Mesenchymal stem cell (in vitro differentiated cells and primary cell): ENCODE measurements at regions not wholly inside any gene's neighbourhood (a gene's known extent, or its start where the extent isn't known, plus 50 kb on each side); places are given as distances from the start of the nearest gene placed in this dataset.

Experiments used
- DNase-seq: peaks from one replicate; pipeline ENCODE4 v3.0.0-alpha.2; 2013
- H2AFZ ChIP-seq: one replicate; pipeline ENCODE4 v1.6.1; 2013; ENCODE audit warnings: low read depth, mild to moderate bottlenecking, control low read depth, inconsistent platforms, low read length, moderate library complexity
- H2AK5ac ChIP-seq: 2 replicates; pipeline ENCODE4 v1.6.1; 2013; ENCODE audit warnings: low read length, moderate library complexity, mild to moderate bottlenecking, inconsistent platforms; ENCODE audit not compliant: severe bottlenecking
- H2BK120ac ChIP-seq: one replicate; pipeline ENCODE4 v1.6.1; 2013; ENCODE audit warnings: low read depth, mild to moderate bottlenecking, inconsistent platforms, low read length, moderate library complexity
- H2BK12ac ChIP-seq, 2 experiments: one replicate each; pipeline ENCODE4 v1.6.1; 2013; ENCODE audit warnings: inconsistent platforms in 2 of 2, low read length in 2 of 2, mild to moderate bottlenecking in 2 of 2, moderate library complexity in 2 of 2, control low read depth in 1 of 2
- H2BK15ac ChIP-seq: one replicate; pipeline ENCODE4 v1.6.1; 2013; ENCODE audit warnings: mild to moderate bottlenecking, low read depth, inconsistent platforms; ENCODE audit not compliant: poor library complexity, severe bottlenecking
- H2BK5ac ChIP-seq: 2 replicates; pipeline ENCODE4 v1.6.1; 2013; ENCODE audit warnings: low read depth, mild to moderate bottlenecking, low read length, control low read depth, inconsistent platforms; ENCODE audit not compliant: poor library complexity, severe bottlenecking
- H3K14ac ChIP-seq, 2 experiments: one replicate each; pipeline ENCODE4 v1.6.1; 2013; ENCODE audit warnings: inconsistent platforms in 2 of 2, low read length in 2 of 2, control low read depth in 1 of 2, mild to moderate bottlenecking in 1 of 2, moderate library complexity in 1 of 2
- H3K18ac ChIP-seq, 2 experiments: one replicate each; pipeline ENCODE4 v1.6.1; 2013; ENCODE audit warnings: inconsistent platforms in 2 of 2, low read length in 2 of 2, control low read depth in 1 of 2, low read depth in 1 of 2, mild to moderate bottlenecking in 1 of 2
- H3K23ac ChIP-seq, 2 experiments: one replicate each; pipeline ENCODE4 v1.6.1; 2013; ENCODE audit warnings: inconsistent platforms in 2 of 2, low read length in 2 of 2, mild to moderate bottlenecking in 2 of 2, moderate library complexity in 2 of 2, control low read depth in 1 of 2
- H3K27ac ChIP-seq: 2 replicates; pipeline ENCODE4 v1.5.1; 2013; ENCODE audit warnings: mild to moderate bottlenecking, moderate library complexity, low read length, control low read depth, inconsistent platforms; ENCODE audit not compliant: poor library complexity, severe bottlenecking
- H3K27me3 ChIP-seq, 2 experiments: 2 replicates each; pipeline versions ENCODE4 v1.6.1 to v1.7.0; 2013; ENCODE audit warnings: low read length in 2 of 2, mild to moderate bottlenecking in 2 of 2, moderate library complexity in 2 of 2, control low read depth in 1 of 2, inconsistent platforms in 1 of 2; ENCODE audit not compliant: control insufficient read depth in 1 of 2, insufficient read depth in 1 of 2
- H3K36me3 ChIP-seq, 2 experiments: 2 replicates each; pipeline versions ENCODE4 v1.6.1 to v1.7.0; 2013; ENCODE audit warnings: low read length in 2 of 2, control low read depth in 1 of 2, inconsistent platforms in 1 of 2, low read depth in 1 of 2, mild to moderate bottlenecking in 1 of 2; ENCODE audit not compliant: insufficient read depth in 2 of 2, control insufficient read depth in 1 of 2
- H3K4ac ChIP-seq, 2 experiments: one replicate each; pipeline ENCODE4 v1.6.1; 2013; ENCODE audit warnings: inconsistent platforms in 2 of 2, low read length in 2 of 2, mild to moderate bottlenecking in 2 of 2, moderate library complexity in 2 of 2, control low read depth in 1 of 2, low read depth in 1 of 2
- H3K4me1 ChIP-seq: 2 replicates; pipeline ENCODE4 v1.6.1; 2013; ENCODE audit warnings: low read depth, low read length, control low read depth; ENCODE audit not compliant: control insufficient read depth, insufficient read depth
- H3K4me2 ChIP-seq: 2 replicates; pipeline ENCODE4 v1.6.1; 2013; ENCODE audit warnings: low read length, mild to moderate bottlenecking, inconsistent platforms; ENCODE audit not compliant: poor library complexity, severe bottlenecking
- H3K4me3 ChIP-seq, 2 experiments: 2 replicates each; pipeline versions ENCODE4 v1.5.1 to v1.7.0; 2013; ENCODE audit warnings: low read length in 2 of 2, mild to moderate bottlenecking in 2 of 2, control low read depth in 1 of 2, low read depth in 1 of 2; ENCODE audit not compliant: insufficient read depth in 1 of 2
- H3K79me1 ChIP-seq: replicated peaks from 2 replicates; pipeline ENCODE4 v1.6.1; 2013; ENCODE audit warnings: mild to moderate bottlenecking, control low read depth, low read length, inconsistent platforms; ENCODE audit not compliant: poor library complexity, severe bottlenecking
- H3K9ac ChIP-seq: 2 replicates; pipeline ENCODE4 v1.7.0; 2013; ENCODE audit warnings: mild to moderate bottlenecking, low read length, moderate library complexity
- H3K9me3 ChIP-seq: 2 replicates; pipeline ENCODE4 v1.7.0; 2013; ENCODE audit warnings: mild to moderate bottlenecking, low read length; ENCODE audit not compliant: control insufficient read depth
- H4K8ac ChIP-seq: one replicate; pipeline ENCODE4 v1.6.1; 2013; ENCODE audit warnings: inconsistent platforms, mild to moderate bottlenecking, low read length, moderate library complexity
- H4K91ac ChIP-seq: one replicate; pipeline ENCODE4 v1.6.1; 2013; ENCODE audit warnings: mild to moderate bottlenecking, low read length, inconsistent platforms
- WGBS: methylation state at CpG from one replicate; pipeline ENCODE4 v1.1.7; 2013; ENCODE audit warnings: mixed read lengths; 5-methylcytosine and 5-hydroxymethylcytosine counted together

DNA sequence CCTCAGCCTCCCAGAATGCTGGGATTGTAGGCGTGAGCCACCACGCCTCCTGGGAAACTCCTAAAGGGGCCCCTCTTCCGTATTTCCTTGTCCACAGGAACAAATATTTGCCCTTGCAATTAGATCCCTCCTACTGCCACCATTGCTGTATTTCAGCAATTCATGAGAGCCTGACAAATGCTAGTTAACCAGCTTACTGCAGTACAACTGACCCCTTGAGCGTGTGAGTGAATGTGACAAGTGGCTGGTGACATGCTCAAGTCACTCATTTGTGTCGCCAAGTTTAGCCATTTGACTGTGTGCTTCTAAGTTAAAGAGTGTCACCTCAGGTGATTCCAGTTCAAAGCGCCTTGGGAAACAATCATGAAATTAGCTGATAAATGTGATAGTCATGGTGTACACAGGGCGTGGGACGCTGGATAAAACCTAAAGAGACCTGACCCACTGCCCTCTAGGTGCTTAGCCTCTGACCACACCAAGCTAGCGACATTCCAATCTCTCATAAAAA lies 56.1 kb upstream of the MAP1LC3B2 start:
- no peaks in the 10 kb centered on the region for H3K36me3 ChIP-seq
- no peak overlapping the region for H4K8ac ChIP-seq
- H3K4ac ChIP-seq, result no peak overlapping the region
- H3K4me2 ChIP-seq, result no peak overlapping the region
- no peak overlapping the region for H4K91ac ChIP-seq
- H3K9me3 ChIP-seq, result no peaks in the 10 kb centered on the region
- H3K4me3 ChIP-seq, result no peak overlapping the region
- H2BK12ac ChIP-seq, result no peak overlapping the region
- no peak overlapping the region for H3K27ac ChIP-seq
- no peak overlapping the region for H2AFZ ChIP-seq
- no peaks in the 10 kb centered on the region for H3K27me3 ChIP-seq
- no peak overlapping the region for H3K23ac ChIP-seq
- H2AK5ac ChIP-seq, result no peak overlapping the region
- no peak overlapping the region for H2BK120ac ChIP-seq
- H2BK15ac ChIP-seq, result no peak overlapping the region
- DNase-seq, result no peak
- no peak overlapping the region for H2BK5ac ChIP-seq
- H3K14ac ChIP-seq, result no peak overlapping the region
- WGBS, result 95% methylated on average over 9 of the region's 9 CpGs
- no peaks in the 10 kb centered on the region for H3K79me1 ChIP-seq
- H3K9ac ChIP-seq, result no peak overlapping the region
- H3K4me1 ChIP-seq, result peaks cover 10% of the 10 kb centered on the region
- H3K18ac ChIP-seq, result no peak overlapping the region

DNA sequence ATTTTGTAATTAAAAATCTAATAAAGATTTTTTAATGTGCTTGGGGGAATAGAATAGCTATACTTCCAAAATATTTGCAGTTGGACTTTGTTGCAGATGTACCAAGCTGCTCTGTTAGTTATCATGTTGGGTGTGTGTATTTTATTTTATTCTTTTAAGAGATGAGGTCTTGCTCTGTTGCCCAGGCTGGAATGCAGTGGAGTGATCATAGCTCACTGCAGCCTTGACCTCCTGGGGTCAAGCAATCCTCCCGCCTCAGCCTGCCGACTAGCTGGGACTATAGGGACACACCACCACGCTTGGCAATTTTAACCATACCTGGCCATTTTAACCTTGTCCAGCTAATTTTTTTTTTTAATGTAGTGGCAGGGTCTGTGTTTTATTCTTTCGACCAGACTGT lies 54.7 kb upstream of the MAP1LC3B2 start:
- no peak overlapping the region for H3K4me2 ChIP-seq
- no peak overlapping the region for H3K18ac ChIP-seq
- no peak overlapping the region for H2AFZ ChIP-seq
- WGBS, result 77% methylated on average over 3 of the region's 4 CpGs
- H3K4me3 ChIP-seq, result no peak overlapping the region
- H3K9ac ChIP-seq, result no peak overlapping the region
- H3K4ac ChIP-seq, result no peak overlapping the region
- H3K14ac ChIP-seq, result no peak overlapping the region
- H4K91ac ChIP-seq, result no peak overlapping the region
- no peaks in the 10 kb centered on the region for H3K27me3 ChIP-seq
- H2BK5ac ChIP-seq, result no peak overlapping the region
- no peak overlapping the region for H2BK120ac ChIP-seq
- no peak for DNase-seq
- H3K27ac ChIP-seq, result no peak overlapping the region
- H3K4me1 ChIP-seq, result peaks cover 16% of the 10 kb centered on the region
- H3K9me3 ChIP-seq, result no peaks in the 10 kb centered on the region
- no peaks in the 10 kb centered on the region for H3K79me1 ChIP-seq
- no peaks in the 10 kb centered on the region for H3K36me3 ChIP-seq
- H3K23ac ChIP-seq, result no peak overlapping the region
- H2BK12ac ChIP-seq, result no peak overlapping the region
- no peak overlapping the region for H2AK5ac ChIP-seq
- no peak overlapping the region for H4K8ac ChIP-seq
- no peak overlapping the region for H2BK15ac ChIP-seq

DNA sequence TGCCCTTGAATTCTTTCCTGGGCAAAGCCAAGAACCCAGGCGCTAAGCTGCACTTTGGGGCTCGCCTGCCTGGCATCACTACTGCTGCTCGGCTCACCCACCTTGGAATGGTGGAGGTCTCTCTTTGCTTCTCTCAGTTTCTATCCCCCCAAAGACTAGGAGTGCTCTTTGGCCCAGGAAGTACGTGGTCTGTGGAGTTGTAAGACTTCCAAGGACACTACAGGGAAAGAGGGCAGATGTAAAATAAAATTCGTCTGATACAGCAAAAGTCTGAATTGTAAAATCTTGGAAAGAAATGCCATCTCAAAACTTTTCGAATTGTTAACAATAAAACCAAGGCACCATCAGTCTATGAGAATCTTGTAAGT lies 52.5 kb upstream of the MAP1LC3B2 start:
- H4K91ac ChIP-seq, result no peak overlapping the region
- no peak overlapping the region for H2BK120ac ChIP-seq
- H3K4me2 ChIP-seq, result peak overlapping the region; percentile 29
- DNase-seq, result no peak
- no peak overlapping the region for H2BK5ac ChIP-seq
- no peak overlapping the region for H3K23ac ChIP-seq
- peak overlapping the region; percentile 24 for H2AFZ ChIP-seq
- no peak overlapping the region for H2BK15ac ChIP-seq
- H3K36me3 ChIP-seq, result no peaks in the 10 kb centered on the region
- no peaks in the 10 kb centered on the region for H3K9me3 ChIP-seq
- H3K27ac ChIP-seq, result no peak overlapping the region
- H2BK12ac ChIP-seq, result peak overlapping the region in 1 of 2 experiments; percentile 73
- peaks cover 16% of the 10 kb centered on the region for H3K4me1 ChIP-seq
- H3K4me3 ChIP-seq, result no peak overlapping the region
- peak overlapping the region; percentile 57 for H2AK5ac ChIP-seq
- H3K4ac ChIP-seq, result no peak overlapping the region
- no peak overlapping the region for H3K18ac ChIP-seq
- H3K14ac ChIP-seq, result no peak overlapping the region
- H3K27me3 ChIP-seq, result no peaks in the 10 kb centered on the region
- H3K79me1 ChIP-seq, result no peaks in the 10 kb centered on the region
- peak overlapping the region; percentile 16 for H4K8ac ChIP-seq
- WGBS, result 65% methylated on average over 5 of the region's 6 CpGs
- H3K9ac ChIP-seq, result no peak overlapping the region

DNA sequence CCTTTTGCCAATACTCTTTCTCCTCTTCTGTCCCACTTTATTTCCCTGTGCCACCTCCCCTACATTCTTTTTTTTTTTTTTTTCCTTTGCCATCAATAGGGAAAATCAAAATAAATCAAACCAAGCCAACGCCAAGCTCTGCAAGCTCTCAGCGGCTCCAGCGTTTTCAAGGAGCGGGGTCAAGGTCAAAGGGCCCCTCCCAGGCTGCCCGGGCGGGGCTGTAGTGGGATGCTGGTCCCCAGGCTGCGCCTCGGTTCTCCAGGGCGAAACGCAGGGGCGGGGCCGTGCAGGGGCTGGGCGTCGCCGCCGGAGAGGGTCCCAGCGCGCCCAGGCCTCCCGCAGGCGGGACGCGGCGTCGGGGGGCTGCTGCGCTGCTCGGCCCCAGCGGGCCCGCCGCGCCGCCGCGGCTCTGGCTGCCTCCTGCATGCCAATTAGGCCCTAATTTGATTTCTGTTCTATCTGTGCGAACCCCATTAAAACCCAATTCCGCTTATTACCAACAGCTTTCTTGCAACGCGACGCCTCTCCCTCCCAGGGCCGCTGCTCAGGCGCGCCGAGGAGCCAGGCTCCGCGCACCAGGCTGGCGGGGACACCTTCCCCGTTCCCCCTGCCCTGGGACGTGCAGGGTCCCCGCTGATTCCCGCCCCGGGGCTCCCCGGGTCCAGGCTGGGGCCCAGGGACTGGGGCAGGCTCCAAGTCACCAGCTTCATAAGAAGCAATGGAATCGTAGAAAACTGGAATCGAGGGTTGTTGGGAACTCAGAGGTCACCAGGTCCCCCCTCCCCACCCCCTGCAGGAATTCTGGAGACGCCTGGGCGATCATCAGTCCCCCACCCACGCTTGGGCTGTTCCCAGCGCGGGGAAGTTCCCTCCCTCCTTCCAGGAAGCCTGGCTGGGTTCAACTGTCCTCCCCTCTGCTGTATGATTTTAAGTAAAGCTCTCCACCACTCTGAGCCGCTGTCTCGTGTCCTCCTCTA lies 50.7 kb upstream of the MAP1LC3B2 start:
- 2% methylated on average over 44 of the region's 60 CpGs for WGBS

More for the DNA sequence above, 50.7 kb upstream of the MAP1LC3B2 start:
- Histone ChIP-seq H3K36me3 (no peaks in the 10 kb centered on the region), H3K23ac (no peak overlapping the region), H3K18ac (peak overlapping the region; percentile 17 to 90), H4K91ac (peak overlapping the region; percentile 81), H4K8ac (peak overlapping the region; percentile 81), H3K4me3 (peak overlapping the region; percentile 53 to 72), H2BK15ac (peak overlapping the region; percentile 73), H2BK120ac (peak overlapping the region; percentile 64), H3K4me2 (peak overlapping the region; percentile 94), H3K27ac (no peak overlapping the region), H3K14ac (peak overlapping the region in 1 of 2 experiments; percentile 69), H2AK5ac (no peak overlapping the region), H3K79me1 (no peaks in the 10 kb centered on the region), H3K4ac (peak overlapping the region in 1 of 2 experiments; percentile 82), H2BK5ac (no peak overlapping the region), H3K9ac (peak overlapping the region; percentile 78), H3K27me3 (peaks cover 0 to under 1% of the 10 kb centered on the region in 2 experiments), H3K9me3 (no peaks in the 10 kb centered on the region), H2BK12ac (peak overlapping the region in 1 of 2 experiments; percentile 92), H3K4me1 (peaks cover 16% of the 10 kb centered on the region), H2AFZ (peak overlapping the region; percentile 72)
- DNase-seq, result peak; percentile 34
